ENCODE measurements at regions not wholly inside any gene's neighbourhood (a gene's known extent, or its start where the extent isn't known, plus 50 kb on each side); places are given as distances from the start of the nearest gene placed in this dataset.

GRCh38 chr12:24695657-24696329 lies 253.1 kb downstream of the BCAT1 start (continued):
- TF ChIP-seq ZMIZ1 (IDR thresholded peaks at IDR 0.05; ENCODE audit: low read depth in 2 of 2, low read length in 2 of 2) (0 out of 4 replicates have a peak, but pooled peaks of 1 of the 2 experiments have one; percentile 66), MAFF (IDR thresholded peaks at IDR 0.05; ENCODE audit: low read length) (peak; percentile 81), CBFA2T3 (IDR thresholded peaks at IDR 0.05) (peak; percentile 87), ATF7 (IDR thresholded peaks at IDR 0.05) (0 out of 2 replicates have a peak, but pooled peaks have one; percentile 37), PKNOX1 (IDR thresholded peaks at IDR 0.05) (no peak), DPF2 (IDR thresholded peaks at IDR 0.05) (peak; percentile 95), ZNF395 (CRISPR knock-in tag; IDR thresholded peaks at IDR 0.05) (peak; percentile 70; the same call in 1 of the 2 replicates), VEZF1 (CRISPR knock-in tag; IDR thresholded peaks at IDR 0.05) (peak; percentile 87), EP400 (IDR thresholded peaks at IDR 0.05) (peak; percentile 51; the same call in 1 of the 2 replicates), TCF15 (CRISPR knock-in tag; IDR thresholded peaks at IDR 0.05) (no peak), ZNF639 (CRISPR knock-in tag; conservative IDR thresholded peaks at IDR 0.05 in 1 of 2, IDR thresholded peaks at IDR 0.05 in 1 of 2) (peak in 1 of 2 experiments; percentile 35; a peak in 2 of 4 replicates), FOXM1 (IDR thresholded peaks at IDR 0.05; ENCODE audit: low read depth) (peak; percentile 67), FOXM1 (CRISPR knock-in tag; IDR thresholded peaks at IDR 0.05; ENCODE audit: low read depth) (no peak), ZBED1 (IDR thresholded peaks at IDR 0.05) (no peak), CHAMP1 (IDR thresholded peaks at IDR 0.05) (peak; percentile 57; the same call in 1 of the 2 replicates)
